Esophagus (tissue), 2 donors: ENCODE measurements at regions not wholly inside any gene's neighbourhood (a gene's known extent, or its start where the extent isn't known, plus 50 kb on each side); places are given as distances from the start of the nearest gene placed in this dataset.

Source experiments
- H3K27ac ChIP-seq, 2 donors: one replicate each; pipeline ENCODE4 v1.5.1; 2013; ENCODE audit warnings: low read depth in 2 of 2, mild to moderate bottlenecking in 2 of 2, inconsistent platforms in 1 of 2, low read length in 1 of 2, moderate library complexity in 1 of 2
- H3K27me3 ChIP-seq, 2 donors: one replicate each; pipeline ENCODE4 v1.6.1; 2013; ENCODE audit warnings: low read length in 2 of 2, control low read depth in 1 of 2, mild to moderate bottlenecking in 1 of 2; ENCODE audit not compliant: insufficient read depth in 2 of 2, control insufficient read depth in 1 of 2
- H3K36me3 ChIP-seq, 2 donors: one replicate each; pipeline ENCODE4 v1.6.1; 2013; ENCODE audit warnings: low read length in 1 of 2; ENCODE audit not compliant: control insufficient read depth in 2 of 2, insufficient read depth in 2 of 2
- H3K4me1 ChIP-seq, 2 donors: one replicate each; pipeline ENCODE4 v1.6.1; 2013; ENCODE audit warnings: low read length in 1 of 2; ENCODE audit not compliant: control insufficient read depth in 2 of 2, insufficient read depth in 2 of 2
- H3K4me3 ChIP-seq, 2 donors: one replicate each; pipeline ENCODE4 v1.5.1; 2013; ENCODE audit warnings: low read length in 2 of 2, mild to moderate bottlenecking in 2 of 2, low read depth in 1 of 2, moderate library complexity in 1 of 2
- H3K9me3 ChIP-seq, 2 donors: one replicate each; pipeline ENCODE4 v1.6.1; 2013; ENCODE audit warnings: mild to moderate bottlenecking in 2 of 2, low read depth in 1 of 2, low read length in 1 of 2, moderate library complexity in 1 of 2; ENCODE audit not compliant: control insufficient read depth in 2 of 2, insufficient read depth in 1 of 2
- whole genome bisulfite sequencing, 2 donors: extraction: QIAGEN DNeasy Blood & Tissue Kit; methylation state at CpG; one replicate each; pipeline ENCODE4 v1.1.7; 2013; 5-methylcytosine and 5-hydroxymethylcytosine counted together
- donor health status: healthy with polysubstance abuse.
- donor health status: Bipolar disorder and iron deficiency.

GRCh38 chr6:148155293-148155692 is 187.3 kb upstream of the SASH1 start:
- 74 to 76% methylated on average over 6 of the region's 6 CpGs for WGBS, 2 donors
- no peak overlapping the region for H3K27ac ChIP-seq
- no peaks in the 10 kb centered on the region for H3K4me1 ChIP-seq
- H3K9me3 ChIP-seq, result no peaks in the 10 kb centered on the region
- no peaks in the 10 kb centered on the region for H3K36me3 ChIP-seq
- H3K27me3 ChIP-seq, result no peaks in the 10 kb centered on the region
- no peak overlapping the region for H3K4me3 ChIP-seq

- Histone ChIP-seq H3K36me3 (no peaks in the 10 kb centered on the region), H3K27ac (no peak overlapping the region), H3K27me3 (no peaks in the 10 kb centered on the region)
These were observed 184.8 kb upstream of the SASH1 start for GRCh38 chr6:148157841-148158240.

GRCh38 chr6:148164645-148165044 is 178.0 kb upstream of the SASH1 start:
- H3K27me3 ChIP-seq, result no peaks in the 10 kb centered on the region
- no peak overlapping the region for H3K27ac ChIP-seq
- no peaks in the 10 kb centered on the region for H3K36me3 ChIP-seq
- no peaks in the 10 kb centered on the region for H3K4me1 ChIP-seq
- no peaks in the 10 kb centered on the region for H3K9me3 ChIP-seq
- no peak overlapping the region for H3K4me3 ChIP-seq
- 71 to 78% methylated on average over 4 of the region's 4 CpGs for WGBS, 2 donors

More at GRCh38 chr6:148157841-148158240, 184.8 kb upstream of the SASH1 start:
- no peaks in the 10 kb centered on the region for H3K9me3 ChIP-seq
- no peaks in the 10 kb centered on the region for H3K4me1 ChIP-seq
- WGBS, 2 donors, result 71 to 74% methylated on average over 4 of the region's 4 CpGs
- H3K4me3 ChIP-seq, result no peak overlapping the region

GRCh38 chr6:148166339-148166968 is 176.2 kb upstream of the SASH1 start:
- Histone ChIP-seq H3K36me3 (no peaks in the 10 kb centered on the region), H3K4me1 (no peaks in the 10 kb centered on the region), H3K27ac (no peak overlapping the region), H3K27me3 (no peaks in the 10 kb centered on the region), H3K4me3 (no peak overlapping the region), H3K9me3 (no peaks in the 10 kb centered on the region)
- 30 to 34% methylated on average over 6 of the region's 6 CpGs for WGBS, 2 donors

- no peaks in the 10 kb centered on the region for H3K27me3 ChIP-seq
- no peaks in the 10 kb centered on the region for H3K36me3 ChIP-seq
- no peaks in the 10 kb centered on the region for H3K4me1 ChIP-seq
- no peak overlapping the region for H3K27ac ChIP-seq
- no peak overlapping the region for H3K4me3 ChIP-seq
- H3K9me3 ChIP-seq, result no peaks in the 10 kb centered on the region
- 91 to 94% methylated on average over 8 of the region's 8 CpGs for WGBS, 2 donors
These were observed 172.9 kb upstream of the SASH1 start for GRCh38 chr6:148169706-148170105.

GRCh38 chr6:148170286-148170685 is 172.4 kb upstream of the SASH1 start:
- no peaks in the 10 kb centered on the region for H3K36me3 ChIP-seq
- no peaks in the 10 kb centered on the region for H3K9me3 ChIP-seq
- no peaks in the 10 kb centered on the region for H3K27me3 ChIP-seq
- no peak overlapping the region for H3K27ac ChIP-seq
- WGBS, 2 donors, result 84 to 93% methylated on average over 1 of the region's 1 CpG
- no peak overlapping the region for H3K4me3 ChIP-seq
- no peaks in the 10 kb centered on the region for H3K4me1 ChIP-seq

- Histone ChIP-seq H3K4me1 (no peaks in the 10 kb centered on the region), H3K9me3 (no peaks in the 10 kb centered on the region)
- 93 to 100% methylated on average over 1 of the region's 1 CpG for WGBS, 2 donors
These were observed 169.1 kb upstream of the SASH1 start for GRCh38 chr6:148173548-148173947.

GRCh38 chr6:148175550-148176188 is 167.0 kb upstream of the SASH1 start:
- Histone ChIP-seq H3K27me3 (no peaks in the 10 kb centered on the region), H3K9me3 (no peaks in the 10 kb centered on the region), H3K4me3 (no peak overlapping the region), H3K4me1 (no peaks in the 10 kb centered on the region), H3K27ac (no peak overlapping the region), H3K36me3 (no peaks in the 10 kb centered on the region)
- WGBS, 2 donors, result 74 to 79% methylated on average over 8 of the region's 8 CpGs

More at GRCh38 chr6:148173548-148173947, 169.1 kb upstream of the SASH1 start:
- no peaks in the 10 kb centered on the region for H3K36me3 ChIP-seq
- H3K4me3 ChIP-seq, result no peak overlapping the region
- no peaks in the 10 kb centered on the region for H3K27me3 ChIP-seq
- no peak overlapping the region for H3K27ac ChIP-seq

GRCh38 chr6:148177589-148178233 is 164.9 kb upstream of the SASH1 start:
- H3K9me3 ChIP-seq, result no peaks in the 10 kb centered on the region
- WGBS, 2 donors, result 67 to 68% methylated on average over 10 of the region's 10 CpGs
- no peak overlapping the region for H3K27ac ChIP-seq
- H3K27me3 ChIP-seq, result no peaks in the 10 kb centered on the region
- H3K36me3 ChIP-seq, result no peaks in the 10 kb centered on the region
- H3K4me1 ChIP-seq, result no peaks in the 10 kb centered on the region
- no peak overlapping the region for H3K4me3 ChIP-seq
